ENCODE measurements at regions not wholly inside any gene's neighbourhood (a gene's known extent, or its start where the extent isn't known, plus 50 kb on each side); places are given as distances from the start of the nearest gene placed in this dataset.
"Not testable (repeated sequence)": the region's sequence is repeated elsewhere in the genome, so short reads cannot be mapped to it uniquely, and the experiment has no call there.

- H3K9me3 Mint-ChIP-seq; H3K4me3 ChIP-seq (ENCODE audit: low read length); H3K36me3 Mint-ChIP-seq; DNase-seq; H3K9me3 ChIP-seq (ENCODE audit: control insufficient read depth in 2 of 3, low read length in 3 of 3); ATAC-seq; H3K27ac Mint-ChIP-seq; H3K4me1 ChIP-seq (ENCODE audit: control insufficient read depth in 2 of 2, insufficient read depth in 2 of 2, low read length in 2 of 2); H3K36me3 ChIP-seq (ENCODE audit: control insufficient read depth in 2 of 3, insufficient read depth in 3 of 3, low read length in 3 of 3); H3K4me1 Mint-ChIP-seq; CTCF ChIA-PET; POLR2A ChIA-PET; intact Hi-C loops (cut with micrococcal nuclease); H3K27me3 ChIP-seq (ENCODE audit: control insufficient read depth in 2 of 2, insufficient read depth in 2 of 2, low read length in 2 of 2); H3K4me3 Mint-ChIP-seq; H3K27ac ChIP-seq (ENCODE audit: low read depth, low read length): not testable (repeated sequence)
- H3K27me3 Mint-ChIP-seq, result peaks cover 26 to 31% (median 31%) of the 10 kb centered on the region in 5 donors
Measured at GRCh38 chr22:16911340-16911739, 86.1 kb upstream of the XKR3 start.

- H3K4me3 ChIP-seq (ENCODE audit: low read length); H3K27me3 Mint-ChIP-seq; H3K4me1 Mint-ChIP-seq; H3K4me1 ChIP-seq (ENCODE audit: control insufficient read depth in 2 of 2, insufficient read depth in 2 of 2, low read length in 2 of 2); H3K9me3 Mint-ChIP-seq; intact Hi-C loops (cut with micrococcal nuclease); H3K4me3 Mint-ChIP-seq; DNase-seq; H3K27me3 ChIP-seq (ENCODE audit: control insufficient read depth in 2 of 2, insufficient read depth in 2 of 2, low read length in 2 of 2); POLR2A ChIA-PET; H3K27ac ChIP-seq (ENCODE audit: low read depth, low read length); H3K9me3 ChIP-seq (ENCODE audit: control insufficient read depth in 2 of 3, low read length in 3 of 3); H3K36me3 Mint-ChIP-seq; H3K36me3 ChIP-seq (ENCODE audit: control insufficient read depth in 2 of 3, insufficient read depth in 3 of 3, low read length in 3 of 3); ATAC-seq; H3K27ac Mint-ChIP-seq; CTCF ChIA-PET: not testable (repeated sequence)
Measured at GRCh38 chr22:16902051-16902450, 76.8 kb upstream of the XKR3 start.

DNA sequence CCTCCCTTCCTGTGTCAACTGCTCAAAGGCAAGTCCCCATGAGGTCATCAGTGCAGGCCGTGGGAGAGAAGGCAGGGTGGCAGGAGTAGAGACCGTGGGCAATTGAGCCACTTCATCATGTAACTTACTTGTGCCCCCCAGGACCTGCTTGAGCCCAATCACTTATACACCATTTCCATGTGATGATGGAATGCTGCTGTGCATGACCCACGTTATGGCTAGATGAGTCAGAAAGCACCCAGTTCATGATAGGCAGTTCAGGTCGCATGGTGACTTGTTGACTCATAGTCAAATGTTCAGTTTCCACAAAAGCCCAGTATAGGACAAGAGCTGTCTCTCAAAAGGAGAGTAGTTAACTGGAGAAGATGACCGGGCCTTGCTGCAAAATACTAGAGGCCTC lies 76.4 kb upstream of the XKR3 start:
- H3K27ac Mint-ChIP-seq; H3K27ac ChIP-seq (ENCODE audit: low read depth, low read length); H3K36me3 Mint-ChIP-seq; H3K4me1 ChIP-seq (ENCODE audit: control insufficient read depth in 2 of 2, insufficient read depth in 2 of 2, low read length in 2 of 2); DNase-seq; H3K9me3 Mint-ChIP-seq; H3K27me3 Mint-ChIP-seq; intact Hi-C loops (cut with micrococcal nuclease); H3K4me3 ChIP-seq (ENCODE audit: low read length); H3K36me3 ChIP-seq (ENCODE audit: control insufficient read depth in 2 of 3, insufficient read depth in 3 of 3, low read length in 3 of 3); CTCF ChIA-PET; H3K27me3 ChIP-seq (ENCODE audit: control insufficient read depth in 2 of 2, insufficient read depth in 2 of 2, low read length in 2 of 2); H3K4me1 Mint-ChIP-seq; ATAC-seq; H3K9me3 ChIP-seq (ENCODE audit: control insufficient read depth in 2 of 3, low read length in 3 of 3); H3K4me3 Mint-ChIP-seq; POLR2A ChIA-PET: not testable (repeated sequence)

- H3K9me3 Mint-ChIP-seq; H3K27ac ChIP-seq (ENCODE audit: low read depth, low read length); H3K4me3 Mint-ChIP-seq; DNase-seq; H3K4me3 ChIP-seq (ENCODE audit: low read length); ATAC-seq; H3K27ac Mint-ChIP-seq; H3K4me1 Mint-ChIP-seq; H3K4me1 ChIP-seq (ENCODE audit: control insufficient read depth in 2 of 2, insufficient read depth in 2 of 2, low read length in 2 of 2); H3K9me3 ChIP-seq (ENCODE audit: control insufficient read depth in 2 of 3, low read length in 3 of 3); H3K36me3 ChIP-seq (ENCODE audit: control insufficient read depth in 2 of 3, insufficient read depth in 3 of 3, low read length in 3 of 3); H3K27me3 ChIP-seq (ENCODE audit: control insufficient read depth in 2 of 2, insufficient read depth in 2 of 2, low read length in 2 of 2); H3K36me3 Mint-ChIP-seq; CTCF ChIA-PET; H3K27me3 Mint-ChIP-seq; POLR2A ChIA-PET: not testable (repeated sequence)
- intact Hi-C loops (cut with micrococcal nuclease), result loop anchor here in 1 of 2 donors (10.0 kb wide), 1 partner anchor 125 kb away; no protein-coding TSS in a partner anchor
Measured at GRCh38 chr22:16899358-16899757, 74.1 kb upstream of the XKR3 start.

DNA sequence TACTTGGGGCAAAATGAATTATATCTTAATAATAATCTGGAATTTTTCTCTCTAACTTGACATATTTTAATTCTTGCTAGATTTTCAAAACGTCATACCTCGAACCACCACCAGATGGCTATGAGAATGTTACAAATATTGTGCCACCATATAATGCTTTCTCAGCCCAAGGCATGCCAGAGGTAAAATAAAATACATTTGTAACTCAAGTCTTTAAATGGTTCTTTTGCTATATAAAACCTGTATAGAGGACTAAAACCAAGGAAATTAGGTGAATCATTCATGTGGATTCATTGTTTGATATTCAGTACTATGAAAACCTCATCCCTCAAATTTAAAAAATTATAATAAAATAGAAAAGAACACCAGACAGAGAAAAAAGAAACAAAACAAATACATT lies 72.2 kb upstream of the XKR3 start:
- H3K4me1 Mint-ChIP-seq; H3K4me3 Mint-ChIP-seq; H3K27me3 ChIP-seq (ENCODE audit: control insufficient read depth in 2 of 2, insufficient read depth in 2 of 2, low read length in 2 of 2); H3K36me3 Mint-ChIP-seq; POLR2A ChIA-PET; CTCF ChIA-PET; ATAC-seq; H3K27me3 Mint-ChIP-seq; DNase-seq; H3K4me1 ChIP-seq (ENCODE audit: control insufficient read depth in 2 of 2, insufficient read depth in 2 of 2, low read length in 2 of 2); H3K9me3 ChIP-seq (ENCODE audit: control insufficient read depth in 2 of 3, low read length in 3 of 3); H3K27ac ChIP-seq (ENCODE audit: low read depth, low read length); H3K27ac Mint-ChIP-seq; H3K36me3 ChIP-seq (ENCODE audit: control insufficient read depth in 2 of 3, insufficient read depth in 3 of 3, low read length in 3 of 3); H3K9me3 Mint-ChIP-seq; H3K4me3 ChIP-seq (ENCODE audit: low read length): not testable (repeated sequence)
- intact Hi-C loops (cut with micrococcal nuclease), result loop anchor here in 1 of 2 donors (10.0 kb wide), 1 partner anchor 123 kb away; no protein-coding TSS in a partner anchor

DNA sequence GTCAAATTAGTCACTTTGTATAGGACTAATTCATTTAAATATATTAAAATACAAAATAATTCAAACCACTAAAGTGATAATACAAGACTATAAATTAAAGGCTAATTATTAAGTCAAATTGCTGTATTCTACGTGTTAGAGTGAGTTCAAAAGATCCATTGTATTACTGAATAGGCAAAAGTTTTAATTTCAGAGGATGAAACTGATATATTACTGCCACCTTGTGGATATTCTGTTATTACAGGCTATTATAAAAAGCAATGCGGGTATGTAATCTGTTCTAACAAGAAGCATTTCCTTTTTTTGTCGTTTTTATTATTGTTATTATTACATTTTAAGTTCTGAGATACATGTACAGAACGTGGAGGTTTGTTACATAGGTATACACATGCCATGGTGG lies 66.7 kb upstream of the XKR3 start:
- H3K4me1 ChIP-seq (ENCODE audit: control insufficient read depth in 2 of 2, insufficient read depth in 2 of 2, low read length in 2 of 2); ATAC-seq; H3K36me3 Mint-ChIP-seq; CTCF ChIA-PET; H3K4me3 ChIP-seq (ENCODE audit: low read length); H3K4me3 Mint-ChIP-seq; H3K4me1 Mint-ChIP-seq; H3K27ac Mint-ChIP-seq; POLR2A ChIA-PET; H3K27me3 ChIP-seq (ENCODE audit: control insufficient read depth in 2 of 2, insufficient read depth in 2 of 2, low read length in 2 of 2); H3K27ac ChIP-seq (ENCODE audit: low read depth, low read length); H3K27me3 Mint-ChIP-seq; H3K36me3 ChIP-seq (ENCODE audit: control insufficient read depth in 2 of 3, insufficient read depth in 3 of 3, low read length in 3 of 3); H3K9me3 Mint-ChIP-seq; H3K9me3 ChIP-seq (ENCODE audit: control insufficient read depth in 2 of 3, low read length in 3 of 3): not testable (repeated sequence)
- intact Hi-C loops (cut with micrococcal nuclease), result loop anchor here in 1 of 2 donors (10.0 kb wide), 1 partner anchor 117 kb away; no protein-coding TSS in a partner anchor
- peak in 4 of 9 donors; percentile 1 to 32 (median 14) for DNase-seq

- CTCF ChIA-PET, H3K27ac Mint-ChIP-seq: not testable (repeated sequence)
Measured at GRCh38 chr22:16876339-16876738, 51.1 kb upstream of the XKR3 start.

More at GRCh38 chr22:16876339-16876738, 51.1 kb upstream of the XKR3 start:
- ATAC-seq; H3K4me1 ChIP-seq (ENCODE audit: control insufficient read depth in 2 of 2, insufficient read depth in 2 of 2, low read length in 2 of 2); H3K27ac ChIP-seq (ENCODE audit: low read depth, low read length); H3K36me3 Mint-ChIP-seq; POLR2A ChIA-PET; H3K4me3 ChIP-seq (ENCODE audit: low read length); H3K4me3 Mint-ChIP-seq; intact Hi-C loops (cut with micrococcal nuclease); H3K9me3 ChIP-seq (ENCODE audit: control insufficient read depth in 2 of 3, low read length in 3 of 3); H3K27me3 Mint-ChIP-seq; H3K27me3 ChIP-seq (ENCODE audit: control insufficient read depth in 2 of 2, insufficient read depth in 2 of 2, low read length in 2 of 2); DNase-seq; H3K9me3 Mint-ChIP-seq; H3K36me3 ChIP-seq (ENCODE audit: control insufficient read depth in 2 of 3, insufficient read depth in 3 of 3, low read length in 3 of 3): not testable (repeated sequence)
- H3K4me1 Mint-ChIP-seq, result peaks cover 0 to 23% (median 17%) of the 10 kb centered on the region in 7 donors

All from naive thymus-derived CD4-positive, alpha-beta T cell (primary cell).